GM19467 (cell line): ENCODE measurements at regions not wholly inside any gene's neighbourhood (a gene's known extent, or its start where the extent isn't known, plus 50 kb on each side); places are given as distances from the start of the nearest gene placed in this dataset.
A peak's percentile ranks its signal among the peaks of the same experiment; 100 is the strongest.

Source experiments
- ATAC-seq: cut with Tn5 transposase; IDR thresholded peaks from one replicate; pipeline ENCODE4 v1.9.1; 2021; ENCODE audit warnings: mild to moderate bottlenecking, moderate library complexity; ENCODE audit not compliant: unreplicated experiment

DNA sequence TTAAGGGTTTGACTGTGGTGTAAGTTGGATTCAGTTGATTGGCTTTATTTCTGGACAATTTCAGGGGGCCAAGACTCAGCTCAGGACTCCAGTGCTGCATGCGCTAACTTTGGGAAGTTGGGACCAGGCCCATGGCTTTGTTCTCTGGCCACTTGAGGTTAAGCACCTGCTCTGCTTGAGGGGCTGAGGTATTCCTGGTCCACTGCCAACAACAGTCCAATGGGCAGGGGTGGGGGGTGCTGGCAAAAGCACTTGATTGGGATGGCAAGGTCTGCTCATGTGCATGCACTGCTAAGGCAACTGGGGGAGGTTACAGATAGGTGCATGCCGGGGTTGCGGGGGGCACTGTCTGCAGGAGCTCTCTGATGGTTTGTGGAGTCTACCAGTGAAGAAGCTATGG lies 52.6 kb upstream of the ASB17 start:
- no peak for ATAC-seq

DNA sequence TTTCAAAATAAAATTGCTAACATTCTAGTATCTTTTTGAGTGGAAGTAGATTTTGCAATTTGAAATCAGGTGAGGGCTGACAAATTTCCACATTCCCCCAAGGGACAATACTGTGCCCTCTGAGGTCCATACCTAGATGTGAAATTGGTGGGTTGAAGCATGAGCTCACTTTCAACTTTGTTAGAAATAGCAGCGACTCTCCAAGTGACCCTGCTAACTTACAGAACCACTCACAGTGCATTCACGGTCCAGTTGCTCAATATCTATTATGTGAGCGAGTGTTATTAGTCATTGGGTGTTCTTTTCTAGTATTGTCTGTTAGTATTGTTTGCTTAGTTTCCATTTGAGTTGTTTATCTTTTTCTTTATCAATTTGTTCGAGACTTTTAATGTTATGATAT lies 53.6 kb upstream of the ASB17 start:
- ATAC-seq = peak; percentile 68

DNA sequence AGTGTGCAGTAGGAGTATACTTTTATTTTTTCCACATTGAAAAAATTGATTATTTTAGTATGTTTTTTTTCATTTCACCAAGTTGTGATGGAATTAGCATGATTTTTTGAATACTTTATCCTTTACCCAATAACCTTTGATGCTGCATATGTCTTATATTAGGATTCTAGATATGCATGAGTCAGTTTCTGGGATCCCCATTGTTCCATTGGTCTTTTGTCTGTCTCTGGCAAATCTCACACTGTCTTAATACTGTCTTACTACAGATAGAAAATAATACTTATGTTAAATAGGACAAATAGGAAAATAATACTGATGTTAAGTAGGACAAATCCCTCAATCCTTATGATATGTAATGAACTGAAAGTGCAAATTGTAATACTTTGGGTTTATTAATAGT lies 54.3 kb upstream of the ASB17 start:
- ATAC-seq = no peak

DNA sequence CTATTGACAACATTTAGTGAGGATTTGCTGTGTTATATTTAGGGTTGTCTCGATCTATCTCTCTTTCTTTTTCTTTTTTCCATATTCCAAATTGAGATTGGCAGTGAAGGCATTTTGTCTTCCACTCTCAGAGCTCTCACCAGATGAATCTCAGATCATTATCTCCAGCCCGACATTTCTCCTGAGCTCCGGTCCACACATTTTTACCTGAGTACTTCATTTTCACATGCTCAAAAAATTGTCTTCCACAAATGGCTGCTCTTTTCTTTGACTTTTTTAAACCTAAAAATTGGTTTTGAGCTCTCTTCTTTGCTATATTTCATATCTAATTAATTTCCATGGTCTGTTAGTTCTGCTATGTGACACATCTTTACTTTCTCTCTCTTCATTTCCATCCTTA lies 56.9 kb upstream of the ASB17 start:
- ATAC-seq = no peak

DNA sequence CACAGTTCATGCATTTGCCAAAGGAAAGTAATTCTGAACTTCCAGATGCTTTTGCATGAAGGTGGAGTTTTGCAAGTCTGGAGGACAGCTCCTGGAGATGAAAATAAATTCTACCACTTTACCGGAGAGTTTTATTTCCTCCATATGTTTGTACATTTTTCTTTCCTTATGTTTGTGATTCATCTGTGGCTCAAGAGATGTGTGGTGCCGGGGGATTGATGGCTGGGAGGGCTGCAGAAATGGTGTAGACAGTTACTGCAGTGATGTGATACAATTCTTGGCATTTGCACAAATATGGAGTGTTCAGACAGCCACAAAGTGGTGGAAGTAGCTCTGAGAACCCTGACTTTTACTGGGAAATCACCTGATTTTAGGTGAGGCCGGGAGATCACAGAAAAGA lies 58.5 kb upstream of the ASB17 start:
- no peak for ATAC-seq

DNA sequence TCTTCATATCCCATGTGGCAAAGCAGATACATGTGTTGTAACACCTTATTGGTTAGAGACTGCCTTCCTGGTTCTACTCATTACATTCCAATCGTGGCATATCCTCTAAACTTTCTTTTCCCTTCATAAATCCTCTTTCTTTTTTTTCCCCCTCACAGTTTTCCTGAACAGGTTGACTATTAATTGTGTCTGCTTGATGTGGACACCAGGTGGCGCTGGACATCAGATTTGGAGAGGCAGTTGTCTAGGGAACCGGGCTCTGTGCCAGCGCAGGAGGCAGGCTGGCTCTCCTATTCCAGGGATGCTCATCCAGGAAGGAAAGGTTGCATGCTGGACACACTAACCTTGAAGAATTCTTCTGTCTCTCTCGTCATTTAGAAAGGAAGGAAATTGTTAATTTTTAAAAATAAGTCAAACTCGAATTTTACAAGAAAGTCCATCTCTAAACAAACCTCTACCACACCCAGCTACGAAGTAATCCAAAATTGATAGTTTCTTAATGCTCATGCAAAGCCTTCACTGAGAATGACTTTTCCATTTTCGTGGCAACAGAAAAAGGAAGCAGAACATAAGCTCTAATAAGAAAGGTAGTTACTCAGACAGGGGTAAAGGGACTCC lies 59.4 kb upstream of the ASB17 start:
- peak; percentile 85 for ATAC-seq

DNA sequence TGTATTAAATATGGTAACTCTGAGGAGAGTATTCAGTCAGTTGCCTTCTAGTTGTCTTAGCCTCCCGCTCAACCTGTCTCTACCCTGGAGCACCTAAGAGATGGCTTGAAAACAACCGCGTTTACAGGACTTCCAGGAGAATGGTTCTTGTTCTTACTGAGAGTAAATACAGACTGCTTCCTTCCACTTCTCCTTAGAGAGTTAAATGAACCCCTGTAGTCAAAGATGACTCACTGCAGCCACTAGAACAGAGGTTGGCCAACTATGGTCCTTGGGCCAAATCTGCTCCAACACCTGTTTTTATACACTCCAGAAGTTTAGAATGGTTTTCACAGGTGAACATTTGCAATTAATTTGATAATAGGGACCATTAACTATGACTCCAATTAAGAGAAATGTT lies 60.1 kb upstream of the ASB17 start:
- ATAC-seq = no peak

DNA sequence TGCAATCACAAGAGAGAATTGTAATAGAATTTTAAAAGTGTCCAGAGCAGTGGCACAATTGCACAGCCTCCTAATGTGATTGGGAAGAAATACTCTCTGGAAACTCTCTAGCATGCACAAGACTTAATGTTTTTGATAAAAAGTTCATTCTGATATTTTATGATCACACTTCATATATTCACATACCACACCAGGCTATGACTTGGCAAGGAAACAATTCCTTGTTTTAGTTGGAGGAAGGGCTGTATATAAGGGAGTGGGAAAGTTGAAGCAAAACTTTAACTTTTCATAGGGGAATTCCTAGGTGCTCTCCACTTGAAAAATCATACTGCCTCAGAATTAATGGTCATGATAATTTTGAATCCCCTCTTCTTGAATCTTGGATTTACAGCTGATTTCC lies 61.5 kb upstream of the ASB17 start:
- no peak for ATAC-seq

DNA sequence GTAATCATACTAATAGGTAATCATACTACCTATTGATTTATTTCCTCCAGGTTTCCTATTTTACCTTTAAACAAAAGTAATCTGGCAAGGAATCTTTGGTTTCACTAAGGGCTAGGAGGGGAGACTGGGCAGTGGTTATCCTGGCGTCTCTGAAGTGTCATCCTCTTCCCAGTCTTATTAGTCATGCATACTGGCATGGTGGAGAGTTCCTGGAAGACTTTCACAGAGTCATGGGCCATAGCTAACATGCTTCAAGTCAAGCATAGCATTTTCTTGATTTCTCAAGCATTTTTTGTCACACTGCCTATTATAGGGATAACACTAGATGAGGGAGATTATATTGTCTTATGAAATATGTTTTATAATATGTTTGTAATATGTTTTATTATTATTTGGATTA lies 64.0 kb upstream of the ASB17 start:
- no peak for ATAC-seq

DNA sequence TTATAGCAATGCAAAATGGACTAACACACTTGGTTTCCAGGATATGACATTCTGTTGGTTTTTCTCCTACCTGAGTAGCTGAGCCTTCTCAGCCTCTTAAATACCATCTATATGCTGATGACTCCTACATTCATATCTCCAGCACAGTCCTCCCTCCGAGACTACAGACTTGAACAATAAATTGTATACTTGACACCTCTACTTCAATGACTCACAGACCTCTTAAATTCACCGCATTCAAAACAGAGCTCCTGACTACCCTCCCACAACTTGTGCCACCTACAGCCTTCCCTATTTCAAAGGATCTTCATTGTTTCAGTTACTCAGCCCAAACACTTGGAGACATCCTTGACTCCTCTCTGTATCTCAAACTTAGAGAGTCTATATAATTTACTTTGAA lies 66.8 kb upstream of the ASB17 start:
- ATAC-seq = no peak

DNA sequence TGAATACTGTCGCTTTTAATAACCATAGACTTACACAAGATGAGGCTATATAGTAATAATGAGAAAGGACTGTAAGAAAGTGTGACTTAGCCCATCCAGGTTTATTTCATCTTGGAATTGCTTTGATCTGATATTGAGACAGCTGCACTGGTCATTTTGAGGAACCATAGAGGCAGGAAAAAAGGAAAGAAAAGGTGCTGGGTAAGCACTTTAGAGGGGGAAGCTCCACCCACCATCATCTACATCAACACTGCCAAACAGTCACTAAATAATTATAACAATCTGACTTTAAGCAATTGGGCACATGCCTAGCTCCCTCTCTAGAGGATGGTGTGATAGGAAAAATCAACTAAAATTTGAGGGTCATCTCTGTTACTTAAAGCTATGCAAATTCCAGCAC lies 70.6 kb upstream of the ST6GALNAC3 start:
- no peak for ATAC-seq

DNA sequence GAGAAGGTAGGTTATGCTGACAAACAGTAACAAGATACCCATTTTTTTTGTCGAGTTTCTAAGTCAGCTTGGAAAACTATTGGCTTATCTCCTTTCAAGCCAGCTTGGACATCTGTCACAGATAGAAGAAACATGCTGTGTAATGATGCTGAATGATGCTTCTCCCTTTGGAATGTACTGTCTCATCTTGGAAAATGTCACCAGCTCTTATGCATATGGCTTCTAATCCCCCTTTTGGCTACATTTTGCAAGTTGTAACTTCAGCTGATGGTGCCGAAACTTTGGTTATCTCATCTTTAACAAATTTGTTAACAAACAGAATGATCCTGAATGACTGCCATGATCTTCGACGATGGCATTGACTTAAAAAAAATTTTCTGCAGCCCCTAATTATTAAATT lies 68.8 kb upstream of the ST6GALNAC3 start:
- no peak for ATAC-seq

DNA sequence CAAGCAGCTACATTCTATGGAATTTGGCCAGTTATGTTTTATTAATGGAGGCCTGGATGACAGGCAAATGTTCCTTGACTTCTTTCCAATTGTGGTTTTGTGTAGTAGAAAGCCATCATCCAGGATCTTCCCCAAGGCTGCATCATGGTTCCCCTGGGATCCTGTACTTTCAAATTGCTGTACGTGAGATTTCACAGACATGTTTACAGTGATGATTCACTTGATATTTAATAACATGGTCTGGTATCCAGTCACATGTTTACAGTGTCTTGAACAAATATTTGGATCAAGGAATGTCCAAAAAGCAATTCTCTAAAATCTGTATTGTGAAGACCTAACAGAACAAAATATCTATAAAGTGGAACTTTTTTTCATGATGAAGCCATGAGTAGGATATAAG lies 68.3 kb upstream of the ST6GALNAC3 start:
- ATAC-seq = no peak

DNA sequence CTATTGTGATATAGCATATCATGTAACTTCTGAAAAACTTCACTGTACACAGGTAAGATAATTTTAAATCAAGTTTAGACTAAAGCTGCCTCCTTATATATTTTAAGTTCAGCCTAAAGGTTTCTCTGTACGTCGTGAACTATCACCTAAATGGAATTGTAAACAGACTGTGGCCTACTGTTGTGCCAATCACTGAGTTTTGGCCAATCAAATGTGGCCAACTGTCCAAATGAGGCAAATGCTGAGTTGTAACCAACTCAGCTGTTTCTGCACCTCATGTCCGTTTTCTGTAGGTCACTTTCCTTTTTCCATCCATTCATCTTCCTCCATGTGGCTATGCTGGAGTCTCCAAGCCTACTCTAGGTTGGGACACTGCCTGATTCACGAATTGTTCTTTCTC lies 63.7 kb upstream of the ST6GALNAC3 start:
- no peak for ATAC-seq

DNA sequence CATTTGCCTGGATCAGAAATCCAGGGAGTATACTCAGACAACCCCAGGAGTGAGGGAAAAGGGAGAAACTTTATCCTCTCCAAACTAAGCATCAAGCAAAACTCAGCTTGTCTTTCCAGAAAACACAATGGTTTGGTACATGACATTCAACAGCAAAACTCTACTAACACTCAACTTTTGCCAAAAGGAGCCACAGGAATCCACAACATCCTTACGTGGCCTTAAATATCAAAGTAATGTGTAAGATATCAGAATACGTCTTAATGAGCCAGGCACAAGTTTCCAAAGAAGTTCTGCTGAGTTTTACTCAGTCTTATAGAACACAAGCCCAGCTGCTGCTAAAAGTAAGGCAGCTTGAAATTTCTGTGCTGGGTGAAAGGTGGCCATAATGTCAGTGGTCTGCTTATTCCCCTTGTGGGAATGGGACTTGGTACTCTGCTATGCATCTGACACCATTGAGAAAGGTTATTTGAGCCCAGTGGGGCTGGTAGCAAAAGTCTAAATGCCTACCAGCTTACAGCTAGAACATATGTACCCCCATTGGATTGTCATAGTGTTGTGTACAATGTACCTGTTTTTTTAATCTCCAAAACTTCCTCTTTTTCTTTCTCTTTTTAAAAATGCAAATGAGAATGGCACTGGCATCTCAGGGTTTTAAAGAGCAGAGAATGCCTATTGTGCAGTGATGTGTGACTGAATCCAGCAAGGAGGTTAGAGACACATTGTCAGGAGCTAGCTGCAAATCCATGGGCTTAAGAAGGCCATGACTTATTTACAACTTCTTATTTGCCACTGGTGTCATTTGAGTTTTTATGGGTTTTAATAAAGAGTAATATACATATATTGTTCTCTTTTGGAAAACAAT lies 62.0 kb upstream of the ST6GALNAC3 start:
- ATAC-seq = no peak

DNA sequence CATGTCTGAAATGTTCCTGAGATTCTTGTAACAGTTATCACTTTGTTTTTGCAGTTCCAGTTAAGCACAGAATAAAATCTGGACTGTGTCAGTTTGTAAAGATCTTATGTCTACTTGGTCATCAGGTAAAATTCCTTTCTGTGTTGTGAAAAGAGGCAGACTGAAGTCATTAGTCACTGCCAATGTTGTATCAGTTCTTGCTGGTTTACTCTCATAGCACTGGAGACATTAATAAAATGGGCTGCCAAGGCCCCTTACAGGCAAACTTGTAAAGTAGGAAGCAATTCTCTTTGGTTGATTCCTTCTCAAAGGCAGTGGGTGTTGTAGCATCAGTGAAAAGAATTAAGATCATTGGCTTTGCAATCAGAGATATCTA lies 61.4 kb upstream of the ST6GALNAC3 start:
- ATAC-seq = no peak

DNA sequence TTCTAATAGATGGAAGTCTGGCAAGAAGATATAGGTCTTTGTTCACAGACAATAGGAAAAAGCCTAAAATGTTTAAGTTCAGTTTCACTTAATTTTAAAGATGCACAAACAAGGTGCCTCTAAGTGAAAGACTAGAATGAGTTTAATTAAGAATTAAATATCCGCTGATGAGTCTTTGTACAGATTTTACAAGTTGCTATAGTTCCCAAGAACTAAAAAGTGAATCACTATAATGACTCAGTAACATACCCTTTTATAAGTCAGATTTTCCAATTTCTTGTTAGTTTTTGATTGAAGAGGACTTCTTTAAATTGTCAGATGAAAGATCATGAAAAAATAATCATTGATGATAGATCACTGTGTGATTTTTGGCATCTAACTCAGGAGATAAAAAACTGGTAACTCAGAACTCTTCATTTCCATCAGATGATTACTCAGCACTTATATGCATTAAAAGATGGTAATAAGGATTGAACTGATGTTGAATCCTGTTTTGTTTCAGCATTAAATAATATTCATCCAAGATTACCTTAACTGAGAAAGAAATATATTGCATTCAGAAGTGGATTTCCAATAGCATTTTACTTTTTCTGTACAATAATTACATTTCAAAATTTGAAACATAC lies 59.0 kb upstream of the ST6GALNAC3 start:
- no peak for ATAC-seq

DNA sequence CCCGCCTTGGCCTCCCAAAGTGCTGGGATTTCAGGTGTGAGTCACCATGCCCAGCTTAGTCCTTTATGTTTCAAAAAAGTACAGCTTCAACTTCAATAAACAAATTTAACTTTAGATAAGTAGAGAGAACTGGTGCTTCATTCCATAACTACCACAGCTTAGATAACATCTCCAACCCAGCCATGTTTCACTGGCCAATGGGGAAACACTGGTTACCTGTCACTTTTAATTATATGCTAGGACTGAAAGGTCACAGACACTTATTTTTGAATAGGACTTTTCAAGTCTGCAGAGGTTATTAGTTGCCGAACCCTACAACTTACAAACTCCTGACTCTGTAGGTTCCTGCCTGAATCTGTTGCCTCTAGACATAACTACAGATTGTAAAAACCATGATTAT lies 56.5 kb upstream of the ST6GALNAC3 start:
- ATAC-seq = no peak

DNA sequence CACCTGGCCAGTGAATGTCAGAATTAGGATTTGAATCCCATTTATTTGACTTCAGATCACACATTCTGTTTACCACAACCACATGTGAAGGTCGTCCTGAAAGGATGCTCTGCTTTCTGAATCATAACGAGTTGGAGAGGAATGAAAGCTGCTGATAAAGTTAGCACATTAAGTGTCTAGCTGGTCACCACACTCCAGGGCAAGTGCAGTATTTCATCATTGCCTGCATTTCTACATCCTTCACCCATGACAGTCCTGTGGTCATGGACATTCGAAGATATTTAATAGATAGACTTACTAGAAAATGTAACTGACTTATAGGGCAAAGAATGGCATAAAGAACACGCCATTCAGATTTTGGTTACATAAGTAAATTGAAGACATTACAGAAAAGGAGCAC lies 52.7 kb upstream of the ST6GALNAC3 start:
- no peak for ATAC-seq

DNA sequence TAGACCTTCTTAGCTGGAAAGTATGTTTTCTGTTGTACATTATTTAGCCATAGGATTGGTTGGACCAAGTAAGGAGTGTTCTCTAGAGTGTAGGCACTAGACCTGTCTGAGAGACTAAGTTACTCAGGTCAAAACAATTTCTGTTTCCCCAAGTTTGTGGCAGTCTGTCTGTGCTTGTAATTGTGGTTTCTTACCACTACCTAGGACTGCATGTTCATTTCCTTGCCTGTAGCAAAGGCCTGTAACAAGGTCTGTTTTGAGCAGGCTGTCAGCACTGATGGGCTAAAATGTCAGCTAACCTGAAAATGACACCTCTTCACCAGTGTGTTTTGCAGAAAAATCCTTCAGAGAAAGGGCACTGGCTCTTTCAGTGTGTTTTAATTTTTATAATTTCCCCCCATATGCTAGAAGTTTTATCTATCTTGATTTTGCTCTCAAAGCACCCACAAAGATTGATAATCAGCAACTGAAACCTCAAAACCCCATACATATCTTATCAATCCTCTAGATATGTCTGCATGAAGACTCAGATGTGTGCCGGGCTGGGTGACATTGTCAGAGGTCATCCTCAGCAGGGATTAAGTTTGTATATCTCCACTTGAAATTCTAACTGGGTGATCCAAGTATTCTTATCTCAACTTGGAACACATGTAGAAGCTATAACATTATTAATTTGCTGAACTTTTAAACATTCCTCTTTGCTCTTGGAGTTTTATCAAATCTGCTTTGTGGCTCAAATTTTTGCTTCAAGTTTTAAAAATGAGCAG lies 50.7 kb upstream of the ST6GALNAC3 start:
- no peak for ATAC-seq
